GM23338 (cell line): ENCODE measurements at regions not wholly inside any gene's neighbourhood (a gene's known extent, or its start where the extent isn't known, plus 50 kb on each side); places are given as distances from the start of the nearest gene placed in this dataset.

Experiments
- EZH2 ChIP-seq: fragments of 200-600 bp; sonication (generic); IDR thresholded peaks from one replicate; pipeline ENCODE4 v1.8.0; 2017; ENCODE audit warnings: antibody characterized with exemption, mild to moderate bottlenecking, low read depth; ENCODE audit not compliant: unreplicated experiment
- POLR2AphosphoS5 ChIP-seq: IDR thresholded peaks from 2 replicates; pipeline ENCODE4 v1.6.1; 2016; ENCODE audit warnings: antibody characterized with exemption, low read depth
- TF ChIP-seq, protein P1 (sequence below), 2 experiments: fragments of 200-600 bp in 1 of 2; sonication (generic) in 1 of 2; conservative IDR thresholded peaks; 2 replicates each; pipeline versions ENCODE4 v1.5.1 to v1.6.1; 2016 to 2017; ENCODE audit warnings: antibody characterized with exemption in 2 of 2, low read depth in 2 of 2, mild to moderate bottlenecking in 2 of 2, moderate library complexity in 1 of 2
- TF ChIP-seq, protein P2 (sequence below): IDR thresholded peaks from one replicate; pipeline ENCODE4 v1.6.1; 2018; ENCODE audit warnings: antibody characterized with exemption; ENCODE audit not compliant: unreplicated experiment

DNA sequence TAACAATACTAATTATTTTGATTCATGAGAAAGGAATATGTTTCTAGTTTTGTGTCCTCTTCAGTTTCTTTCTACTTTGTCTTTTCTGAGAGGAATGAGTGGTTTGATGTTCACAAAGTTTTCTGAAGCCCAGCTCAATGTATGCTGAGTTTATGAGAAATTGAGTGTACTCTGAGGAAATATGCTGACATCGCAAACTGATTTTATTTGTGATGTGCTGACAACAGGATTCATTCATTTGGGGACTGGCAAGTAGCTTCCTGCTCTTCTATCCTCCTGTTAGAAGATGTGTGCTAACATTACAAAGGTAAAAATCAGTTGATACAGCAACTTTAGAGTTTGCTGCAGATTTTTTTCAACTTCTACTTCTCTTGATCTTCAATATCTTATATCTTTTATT lies 403.2 kb upstream of the CDH19 start:
- TF ChIP-seq, protein P1, sequence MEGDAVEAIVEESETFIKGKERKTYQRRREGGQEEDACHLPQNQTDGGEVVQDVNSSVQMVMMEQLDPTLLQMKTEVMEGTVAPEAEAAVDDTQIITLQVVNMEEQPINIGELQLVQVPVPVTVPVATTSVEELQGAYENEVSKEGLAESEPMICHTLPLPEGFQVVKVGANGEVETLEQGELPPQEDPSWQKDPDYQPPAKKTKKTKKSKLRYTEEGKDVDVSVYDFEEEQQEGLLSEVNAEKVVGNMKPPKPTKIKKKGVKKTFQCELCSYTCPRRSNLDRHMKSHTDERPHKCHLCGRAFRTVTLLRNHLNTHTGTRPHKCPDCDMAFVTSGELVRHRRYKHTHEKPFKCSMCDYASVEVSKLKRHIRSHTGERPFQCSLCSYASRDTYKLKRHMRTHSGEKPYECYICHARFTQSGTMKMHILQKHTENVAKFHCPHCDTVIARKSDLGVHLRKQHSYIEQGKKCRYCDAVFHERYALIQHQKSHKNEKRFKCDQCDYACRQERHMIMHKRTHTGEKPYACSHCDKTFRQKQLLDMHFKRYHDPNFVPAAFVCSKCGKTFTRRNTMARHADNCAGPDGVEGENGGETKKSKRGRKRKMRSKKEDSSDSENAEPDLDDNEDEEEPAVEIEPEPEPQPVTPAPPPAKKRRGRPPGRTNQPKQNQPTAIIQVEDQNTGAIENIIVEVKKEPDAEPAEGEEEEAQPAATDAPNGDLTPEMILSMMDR (conservative IDR thresholded peaks at IDR 0.05; ENCODE audit: low read depth in 2 of 2), result no peak
- TF ChIP-seq POLR2AphosphoS5 (no peak), EZH2 (no peak)
- TF ChIP-seq, protein P2, sequence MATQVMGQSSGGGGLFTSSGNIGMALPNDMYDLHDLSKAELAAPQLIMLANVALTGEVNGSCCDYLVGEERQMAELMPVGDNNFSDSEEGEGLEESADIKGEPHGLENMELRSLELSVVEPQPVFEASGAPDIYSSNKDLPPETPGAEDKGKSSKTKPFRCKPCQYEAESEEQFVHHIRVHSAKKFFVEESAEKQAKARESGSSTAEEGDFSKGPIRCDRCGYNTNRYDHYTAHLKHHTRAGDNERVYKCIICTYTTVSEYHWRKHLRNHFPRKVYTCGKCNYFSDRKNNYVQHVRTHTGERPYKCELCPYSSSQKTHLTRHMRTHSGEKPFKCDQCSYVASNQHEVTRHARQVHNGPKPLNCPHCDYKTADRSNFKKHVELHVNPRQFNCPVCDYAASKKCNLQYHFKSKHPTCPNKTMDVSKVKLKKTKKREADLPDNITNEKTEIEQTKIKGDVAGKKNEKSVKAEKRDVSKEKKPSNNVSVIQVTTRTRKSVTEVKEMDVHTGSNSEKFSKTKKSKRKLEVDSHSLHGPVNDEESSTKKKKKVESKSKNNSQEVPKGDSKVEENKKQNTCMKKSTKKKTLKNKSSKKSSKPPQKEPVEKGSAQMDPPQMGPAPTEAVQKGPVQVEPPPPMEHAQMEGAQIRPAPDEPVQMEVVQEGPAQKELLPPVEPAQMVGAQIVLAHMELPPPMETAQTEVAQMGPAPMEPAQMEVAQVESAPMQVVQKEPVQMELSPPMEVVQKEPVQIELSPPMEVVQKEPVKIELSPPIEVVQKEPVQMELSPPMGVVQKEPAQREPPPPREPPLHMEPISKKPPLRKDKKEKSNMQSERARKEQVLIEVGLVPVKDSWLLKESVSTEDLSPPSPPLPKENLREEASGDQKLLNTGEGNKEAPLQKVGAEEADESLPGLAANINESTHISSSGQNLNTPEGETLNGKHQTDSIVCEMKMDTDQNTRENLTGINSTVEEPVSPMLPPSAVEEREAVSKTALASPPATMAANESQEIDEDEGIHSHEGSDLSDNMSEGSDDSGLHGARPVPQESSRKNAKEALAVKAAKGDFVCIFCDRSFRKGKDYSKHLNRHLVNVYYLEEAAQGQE, result no peak
